ENCODE measurements at regions not wholly inside any gene's neighbourhood (a gene's known extent, or its start where the extent isn't known, plus 50 kb on each side); places are given as distances from the start of the nearest gene placed in this dataset.

GRCh38 chr2:66875941-66876462 is 441.1 kb downstream of the MEIS1 start:
- TF ChIP-seq EP300 (IDR thresholded peaks at IDR 0.05) (no peak), POLR2A (IDR thresholded peaks at IDR 0.05) (no peak)
